OCI-LY1 (cell line): ENCODE measurements at regions not wholly inside any gene's neighbourhood (a gene's known extent, or its start where the extent isn't known, plus 50 kb on each side); places are given as distances from the start of the nearest gene placed in this dataset.

ENCODE experiments used
- CTCF ChIP-seq: fragments of 200-600 bp; sonication (generic), shearing (Covaris generic); IDR thresholded peaks from 2 replicates; pipeline ENCODE4 v1.5.1; 2017; ENCODE audit warnings: mild to moderate bottlenecking, antibody characterized with exemption, low read length, moderate library complexity, mixed read lengths
- EZH2 ChIP-seq: fragments of 200-600 bp; sonication (generic), shearing (Covaris generic); IDR thresholded peaks from 2 replicates; pipeline ENCODE4 v1.8.0; 2017; ENCODE audit warnings: borderline replicate concordance, mixed run types, mild to moderate bottlenecking, antibody characterized with exemption, low read length, moderate library complexity, mixed read lengths

GRCh38 chr6:14673201-14673600, 555.6 kb downstream of the CD83 start:
- TF ChIP-seq CTCF (no peak), EZH2 (no peak)
